Hepatocyte (in vitro differentiated cells): ENCODE measurements at regions not wholly inside any gene's neighbourhood (a gene's known extent, or its start where the extent isn't known, plus 50 kb on each side); places are given as distances from the start of the nearest gene placed in this dataset.

ENCODE experiments used
- DNase-seq: peaks from one replicate; pipeline ENCODE4 v3.0.0-alpha.2; 2016; ENCODE audit warnings: low spot score
- H2AFZ ChIP-seq: fragments of 200-600 bp; sonication (generic); 2 replicates; pipeline ENCODE4 v1.6.0; 2016; ENCODE audit warnings: antibody characterized with exemption, mild to moderate bottlenecking
- H3K27ac ChIP-seq: fragments of 200-600 bp; sonication (generic); 2 replicates; pipeline ENCODE4 v1.5.1; 2016; ENCODE audit warnings: mild to moderate bottlenecking
- H3K27me3 ChIP-seq: fragments of 200-600 bp; sonication (generic); 2 replicates; pipeline ENCODE4 v1.6.1; 2016
- H3K36me3 ChIP-seq: fragments of 200-600 bp; sonication (generic); replicated peaks from 2 replicates; pipeline ENCODE4 v1.5.1; 2016; ENCODE audit warnings: low read depth; ENCODE audit not compliant: insufficient read depth
- H3K4me1 ChIP-seq: fragments of 200-600 bp; sonication (generic); 2 replicates; pipeline ENCODE4 v1.5.1; 2016; ENCODE audit warnings: mild to moderate bottlenecking, moderate library complexity; ENCODE audit not compliant: insufficient read depth
- H3K4me2 ChIP-seq: fragments of 200-600 bp; sonication (generic); 2 replicates; pipeline ENCODE4 v1.6.0; 2016
- H3K4me3 ChIP-seq: fragments of 200-600 bp; sonication (generic); 2 replicates; pipeline ENCODE4 v1.5.1; 2016; ENCODE audit warnings: mild to moderate bottlenecking
- H3K79me2 ChIP-seq: fragments of 200-600 bp; sonication (generic); 2 replicates; pipeline ENCODE4 v1.6.0; 2017; ENCODE audit warnings: mild to moderate bottlenecking
- H3K9me2 ChIP-seq: fragments of 200-600 bp; sonication (generic); replicated peaks from 2 replicates; pipeline ENCODE4 v1.6.0; 2017; ENCODE audit warnings: mild to moderate bottlenecking; ENCODE audit not compliant: insufficient read depth
- H3K9me3 ChIP-seq: fragments of 200-600 bp; sonication (generic); 2 replicates; pipeline ENCODE4 v1.5.1; 2016; ENCODE audit warnings: low read depth, mild to moderate bottlenecking
- H4K20me1 ChIP-seq: fragments of 200-600 bp; sonication (generic); 2 replicates; pipeline ENCODE4 v1.6.0; 2016; ENCODE audit warnings: mild to moderate bottlenecking; ENCODE audit not compliant: insufficient read depth, poor library complexity, severe bottlenecking
- EZH2 ChIP-seq: fragments of 200-600 bp; sonication (generic); IDR thresholded peaks from 2 replicates; pipeline ENCODE4 v1.6.1; 2016; ENCODE audit warnings: antibody characterized with exemption, mild to moderate bottlenecking, borderline replicate concordance
- EZH2phosphoT487 ChIP-seq: fragments of 200-600 bp; sonication (generic); IDR thresholded peaks from one replicate; pipeline ENCODE4 v1.6.1; 2018; ENCODE audit warnings: antibody characterized with exemption, mild to moderate bottlenecking, low read depth, moderate library complexity; ENCODE audit not compliant: unreplicated experiment, severe bottlenecking
- WGBS: methylation state at CpG from one replicate; pipeline ENCODE4 v1.1.6; 2016; ENCODE audit warnings: low lambda C conversion rate; ENCODE audit errors: missing lambda C conversion rate; 5-methylcytosine and 5-hydroxymethylcytosine counted together
- TF ChIP-seq, protein P1 (sequence below): fragments of 200-600 bp; sonication (generic); IDR thresholded peaks from 2 replicates; pipeline ENCODE4 v1.5.1; 2016; ENCODE audit warnings: antibody characterized with exemption, mild to moderate bottlenecking; ENCODE audit not compliant: poor library complexity

DNA sequence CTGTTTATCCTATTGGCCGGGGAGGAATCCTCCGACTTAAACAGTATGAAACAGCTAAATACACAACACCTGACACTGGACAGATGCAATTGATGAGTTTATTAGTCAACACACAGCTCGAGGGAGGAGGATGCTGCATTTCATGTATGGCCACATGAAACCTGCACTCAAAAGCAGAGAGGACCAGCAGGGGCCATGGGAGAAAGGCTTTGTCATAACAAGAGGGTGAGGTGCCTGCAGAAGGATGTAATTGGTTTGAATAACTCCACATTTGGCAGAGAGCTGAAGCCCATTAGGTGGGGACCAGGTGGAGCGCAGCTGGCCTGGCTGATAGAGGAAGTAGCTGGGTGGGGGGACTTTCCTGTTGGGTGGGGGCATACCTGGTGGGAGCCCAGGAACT is 599.1 kb downstream of the PTPRU start:
- Histone ChIP-seq H3K79me2 (no peaks in the 10 kb centered on the region), H2AFZ (no peak overlapping the region), H3K27ac (no peak overlapping the region), H3K9me3 (no peaks in the 10 kb centered on the region), H3K4me1 (no peaks in the 10 kb centered on the region), H3K27me3 (peaks cover 7% of the 10 kb centered on the region), H4K20me1 (no peaks in the 10 kb centered on the region), H3K4me2 (no peak overlapping the region), H3K36me3 (no peaks in the 10 kb centered on the region), H3K9me2 (no peaks in the 10 kb centered on the region), H3K4me3 (no peak overlapping the region)
- DNase-seq = no peak
- 74% methylated on average over 4 of the region's 4 CpGs for WGBS
- TF ChIP-seq EZH2phosphoT487 (no peak), EZH2 (no peak)
- TF ChIP-seq, protein P1, sequence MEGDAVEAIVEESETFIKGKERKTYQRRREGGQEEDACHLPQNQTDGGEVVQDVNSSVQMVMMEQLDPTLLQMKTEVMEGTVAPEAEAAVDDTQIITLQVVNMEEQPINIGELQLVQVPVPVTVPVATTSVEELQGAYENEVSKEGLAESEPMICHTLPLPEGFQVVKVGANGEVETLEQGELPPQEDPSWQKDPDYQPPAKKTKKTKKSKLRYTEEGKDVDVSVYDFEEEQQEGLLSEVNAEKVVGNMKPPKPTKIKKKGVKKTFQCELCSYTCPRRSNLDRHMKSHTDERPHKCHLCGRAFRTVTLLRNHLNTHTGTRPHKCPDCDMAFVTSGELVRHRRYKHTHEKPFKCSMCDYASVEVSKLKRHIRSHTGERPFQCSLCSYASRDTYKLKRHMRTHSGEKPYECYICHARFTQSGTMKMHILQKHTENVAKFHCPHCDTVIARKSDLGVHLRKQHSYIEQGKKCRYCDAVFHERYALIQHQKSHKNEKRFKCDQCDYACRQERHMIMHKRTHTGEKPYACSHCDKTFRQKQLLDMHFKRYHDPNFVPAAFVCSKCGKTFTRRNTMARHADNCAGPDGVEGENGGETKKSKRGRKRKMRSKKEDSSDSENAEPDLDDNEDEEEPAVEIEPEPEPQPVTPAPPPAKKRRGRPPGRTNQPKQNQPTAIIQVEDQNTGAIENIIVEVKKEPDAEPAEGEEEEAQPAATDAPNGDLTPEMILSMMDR = no peak

DNA sequence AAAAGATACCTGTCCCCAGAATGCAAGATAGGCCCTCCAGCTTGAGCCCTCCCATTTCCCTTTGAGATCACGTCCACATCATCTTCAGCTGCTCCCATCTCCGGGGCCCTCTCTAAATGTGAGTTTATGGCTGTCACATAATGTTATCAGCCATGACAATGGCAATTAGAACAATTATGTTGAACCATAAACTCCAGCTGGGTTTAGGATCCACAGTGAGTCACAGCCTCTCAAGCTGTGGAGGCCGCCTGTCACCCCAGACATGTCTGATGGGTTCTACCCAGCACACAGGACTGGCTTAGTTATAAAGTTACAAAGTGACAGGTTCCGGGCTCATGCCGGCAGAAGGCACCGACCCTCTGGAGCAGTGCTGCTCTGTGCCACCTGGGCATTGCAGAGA is 597.3 kb downstream of the PTPRU start:
- H2AFZ ChIP-seq = no peak overlapping the region
- WGBS = 60% methylated on average over 6 of the region's 6 CpGs
- no peaks in the 10 kb centered on the region for H4K20me1 ChIP-seq
- no peaks in the 10 kb centered on the region for H3K9me2 ChIP-seq
- no peaks in the 10 kb centered on the region for H3K4me1 ChIP-seq
- no peak overlapping the region for H3K4me3 ChIP-seq
- DNase-seq = peak; percentile 56
- peaks cover 7% of the 10 kb centered on the region for H3K27me3 ChIP-seq
- H3K79me2 ChIP-seq = no peaks in the 10 kb centered on the region
- no peak for TF ChIP-seq EZH2phosphoT487
- TF ChIP-seq, protein P1 = no peak
- TF ChIP-seq EZH2 = no peak
- H3K9me3 ChIP-seq = no peaks in the 10 kb centered on the region
- H3K4me2 ChIP-seq = no peak overlapping the region
- no peak overlapping the region for H3K27ac ChIP-seq
- no peaks in the 10 kb centered on the region for H3K36me3 ChIP-seq

DNA sequence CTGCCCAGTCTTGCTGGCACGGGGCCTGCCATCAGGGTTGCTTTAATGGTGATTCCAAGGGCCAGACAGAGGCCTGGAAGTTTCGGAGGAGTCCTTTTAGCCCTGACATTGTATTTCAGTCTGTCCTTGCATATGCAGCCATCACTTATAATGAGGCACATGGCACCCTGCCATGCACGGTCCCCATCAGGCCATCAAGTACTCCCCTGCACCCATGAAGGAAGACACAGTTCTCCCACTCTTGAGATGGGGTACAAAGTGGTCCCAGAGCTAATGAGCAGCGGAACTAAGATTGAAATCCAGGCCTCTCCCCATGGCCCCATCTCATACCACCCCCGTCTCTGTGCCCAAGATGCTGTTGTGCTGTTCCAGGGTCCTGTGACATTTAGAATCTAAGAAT is 596.6 kb downstream of the PTPRU start:
- no peaks in the 10 kb centered on the region for H3K36me3 ChIP-seq
- no peak overlapping the region for H3K27ac ChIP-seq
- no peaks in the 10 kb centered on the region for H3K9me3 ChIP-seq
- no peak overlapping the region for H3K4me3 ChIP-seq
- H3K4me1 ChIP-seq = no peaks in the 10 kb centered on the region
- no peak overlapping the region for H3K4me2 ChIP-seq
- no peaks in the 10 kb centered on the region for H3K9me2 ChIP-seq
- TF ChIP-seq EZH2 (no peak), EZH2phosphoT487 (no peak)
- TF ChIP-seq, protein P1 = no peak
- no peaks in the 10 kb centered on the region for H3K79me2 ChIP-seq
- peaks cover 7% of the 10 kb centered on the region for H3K27me3 ChIP-seq
- no peak overlapping the region for H2AFZ ChIP-seq
- no peak for DNase-seq
- WGBS = 89% methylated on average over 5 of the region's 5 CpGs
- no peaks in the 10 kb centered on the region for H4K20me1 ChIP-seq

DNA sequence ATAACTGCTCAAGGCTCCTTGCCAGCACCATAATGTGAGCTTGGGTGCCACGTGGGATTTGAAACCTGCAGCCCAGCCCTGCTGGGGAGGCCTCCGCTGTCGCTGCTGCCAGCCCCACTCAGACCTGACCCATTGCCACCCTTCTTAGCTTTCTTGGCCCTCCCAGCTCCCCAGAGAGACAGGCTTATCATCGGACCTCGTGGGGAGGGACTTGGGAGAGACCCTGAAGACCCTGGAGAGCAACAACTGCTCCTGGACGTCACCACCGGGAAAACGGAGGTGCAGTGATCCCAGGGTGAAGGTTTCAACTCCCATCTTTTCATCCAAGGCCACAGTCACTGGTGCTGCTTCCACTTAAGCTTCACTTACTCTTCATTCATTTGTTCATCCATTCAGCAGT is 596.1 kb downstream of the PTPRU start:
- WGBS = 86% methylated on average over 8 of the region's 8 CpGs
- TF ChIP-seq EZH2phosphoT487 (no peak), EZH2 (no peak)
- TF ChIP-seq, protein P1 = no peak
- no peak overlapping the region for H3K4me3 ChIP-seq
- H3K9me2 ChIP-seq = no peaks in the 10 kb centered on the region
- DNase-seq = no peak
- peaks cover 7% of the 10 kb centered on the region for H3K27me3 ChIP-seq
- H4K20me1 ChIP-seq = no peaks in the 10 kb centered on the region
- H3K79me2 ChIP-seq = no peaks in the 10 kb centered on the region
- H3K36me3 ChIP-seq = no peaks in the 10 kb centered on the region
- H3K4me1 ChIP-seq = no peaks in the 10 kb centered on the region
- H2AFZ ChIP-seq = no peak overlapping the region
- no peaks in the 10 kb centered on the region for H3K9me3 ChIP-seq
- H3K27ac ChIP-seq = no peak overlapping the region
- no peak overlapping the region for H3K4me2 ChIP-seq
